Astrocyte of the cerebellum (primary cell): ENCODE measurements at regions not wholly inside any gene's neighbourhood (a gene's known extent, or its start where the extent isn't known, plus 50 kb on each side); places are given as distances from the start of the nearest gene placed in this dataset.
A peak's percentile ranks its signal among the peaks of the same experiment; 100 is the strongest.

Source experiments
- DNase-seq: peaks from one replicate; pipeline ENCODE4 v3.0.0-alpha.2; 2011; ENCODE audit warnings: low read depth
- H3K4me3 ChIP-seq: 2 replicates; pipeline ENCODE4 v1.5.1; 2011; ENCODE audit warnings: mild to moderate bottlenecking, low read depth, low read length, moderate library complexity
- in situ Hi-C: cut with HindIII; loops from 2 replicates; pipeline ENCODE4 v1.10.0; 2017; ENCODE audit warnings: low sequenced_read_pairs
- TF ChIP-seq, protein P1 (sequence below): IDR thresholded peaks from 2 replicates; pipeline ENCODE4 v1.5.1; 2012; ENCODE audit warnings: low read length, low read depth, moderate library complexity, mild to moderate bottlenecking; ENCODE audit errors: missing control alignments

DNA sequence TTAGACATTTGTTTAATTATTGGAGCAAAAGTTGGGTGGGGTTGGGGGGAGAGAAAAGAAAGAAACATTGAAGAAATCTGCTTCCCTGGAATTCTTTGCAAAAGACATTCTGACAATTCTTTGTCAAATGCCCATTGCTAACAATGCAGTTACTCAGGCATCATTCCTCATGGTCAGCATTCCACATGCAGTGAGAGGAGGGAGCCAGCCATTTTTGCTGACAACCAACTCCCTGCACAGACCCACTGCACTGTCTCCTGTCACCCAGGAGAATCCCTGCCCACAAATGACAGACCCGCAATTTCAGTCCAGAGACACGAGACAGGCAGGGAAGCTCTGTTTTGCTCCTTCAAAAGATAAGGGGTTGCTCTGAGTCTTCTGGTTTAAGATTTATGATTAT, 985.1 kb upstream of the SLIT2 start:
- TF ChIP-seq, protein P1, sequence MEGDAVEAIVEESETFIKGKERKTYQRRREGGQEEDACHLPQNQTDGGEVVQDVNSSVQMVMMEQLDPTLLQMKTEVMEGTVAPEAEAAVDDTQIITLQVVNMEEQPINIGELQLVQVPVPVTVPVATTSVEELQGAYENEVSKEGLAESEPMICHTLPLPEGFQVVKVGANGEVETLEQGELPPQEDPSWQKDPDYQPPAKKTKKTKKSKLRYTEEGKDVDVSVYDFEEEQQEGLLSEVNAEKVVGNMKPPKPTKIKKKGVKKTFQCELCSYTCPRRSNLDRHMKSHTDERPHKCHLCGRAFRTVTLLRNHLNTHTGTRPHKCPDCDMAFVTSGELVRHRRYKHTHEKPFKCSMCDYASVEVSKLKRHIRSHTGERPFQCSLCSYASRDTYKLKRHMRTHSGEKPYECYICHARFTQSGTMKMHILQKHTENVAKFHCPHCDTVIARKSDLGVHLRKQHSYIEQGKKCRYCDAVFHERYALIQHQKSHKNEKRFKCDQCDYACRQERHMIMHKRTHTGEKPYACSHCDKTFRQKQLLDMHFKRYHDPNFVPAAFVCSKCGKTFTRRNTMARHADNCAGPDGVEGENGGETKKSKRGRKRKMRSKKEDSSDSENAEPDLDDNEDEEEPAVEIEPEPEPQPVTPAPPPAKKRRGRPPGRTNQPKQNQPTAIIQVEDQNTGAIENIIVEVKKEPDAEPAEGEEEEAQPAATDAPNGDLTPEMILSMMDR, result no peak
- DNase-seq, result no peak
- no peak overlapping the region for H3K4me3 ChIP-seq
- in situ Hi-C loops, result no loop called here

DNA sequence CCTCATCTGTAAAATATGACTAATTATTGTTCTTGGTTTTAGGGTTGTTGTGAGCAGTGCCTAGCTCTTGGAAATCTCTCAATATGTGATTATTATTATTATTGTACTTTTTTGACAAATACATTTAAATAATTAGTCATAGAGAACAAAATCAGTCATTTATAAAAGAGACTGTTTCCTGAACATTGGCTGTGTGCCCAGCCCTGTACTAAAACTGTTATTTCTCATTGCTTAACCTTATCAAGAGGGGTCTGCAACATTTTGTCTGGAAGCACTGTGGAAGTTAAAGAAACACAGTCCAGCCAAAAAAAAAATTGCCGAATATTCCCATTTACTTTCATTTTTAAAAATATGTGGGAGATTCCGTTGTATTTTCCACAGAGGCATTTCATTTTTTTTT, 989.2 kb upstream of the SLIT2 start:
- TF ChIP-seq, protein P1, result no peak
- in situ Hi-C loops, result no loop called here
- no peak overlapping the region for H3K4me3 ChIP-seq
- no peak for DNase-seq

DNA sequence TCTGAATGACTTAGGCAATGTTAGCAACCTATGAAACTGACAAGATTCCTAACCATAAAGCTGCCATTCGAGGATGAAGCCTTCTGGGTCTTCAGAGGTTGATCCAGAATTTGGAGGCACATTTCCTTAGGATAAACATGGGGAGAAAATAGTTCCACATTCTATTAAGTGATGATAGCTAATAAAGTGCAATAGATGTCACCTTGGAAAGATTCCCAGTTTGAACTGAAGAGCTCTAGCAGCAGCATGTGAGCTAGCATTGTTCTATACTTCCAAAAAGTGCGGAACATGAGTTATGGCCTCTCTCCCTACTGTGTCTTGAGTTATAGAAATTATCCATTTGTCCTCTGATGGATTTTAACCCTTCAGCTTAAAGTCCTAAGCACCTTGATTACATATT, 991.4 kb upstream of the SLIT2 start:
- in situ Hi-C loops, result no loop called here
- no peak overlapping the region for H3K4me3 ChIP-seq
- TF ChIP-seq, protein P1, result no peak
- no peak for DNase-seq

DNA sequence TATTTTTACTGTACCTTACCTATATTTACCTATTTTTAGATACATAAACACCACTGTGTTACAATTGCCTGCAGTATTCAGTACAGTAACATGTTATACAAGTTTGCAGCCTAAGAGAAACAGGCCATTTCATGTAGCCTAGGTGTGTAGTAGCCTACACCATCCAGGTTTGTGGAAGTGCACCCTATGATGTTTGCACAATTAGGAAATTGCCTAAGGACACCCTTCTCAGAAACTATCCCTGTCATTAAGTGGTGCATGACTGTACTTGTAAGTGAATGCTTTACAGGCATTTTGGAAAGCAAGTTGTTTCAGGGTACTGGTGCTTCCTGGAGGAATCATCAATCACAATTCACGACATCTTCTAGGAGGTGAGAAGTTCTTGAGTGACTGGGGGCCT, 991.8 kb upstream of the SLIT2 start:
- in situ Hi-C loops, result no loop called here
- TF ChIP-seq, protein P1, result no peak
- no peak for DNase-seq
- no peak overlapping the region for H3K4me3 ChIP-seq

DNA sequence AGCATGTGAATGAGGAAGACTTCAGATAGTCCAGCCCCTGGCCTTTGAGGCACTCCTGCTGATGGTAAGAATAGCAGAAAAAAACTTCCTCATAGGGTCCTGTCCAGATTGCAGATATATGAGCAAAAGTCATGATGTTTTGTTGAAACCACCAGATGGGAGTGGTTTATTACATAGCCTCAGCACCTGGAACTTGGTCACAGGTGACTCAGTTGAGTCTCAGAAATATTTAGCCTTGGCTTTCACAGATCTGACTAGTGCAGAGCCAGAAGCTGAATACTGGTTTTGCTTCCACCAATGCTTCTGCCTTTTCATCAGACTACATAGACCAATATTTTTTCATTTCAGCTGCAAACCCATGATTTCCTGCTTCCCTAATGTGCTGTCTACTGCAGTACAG, 994.9 kb upstream of the SLIT2 start:
- in situ Hi-C loops, result no loop called here
- no peak for DNase-seq
- no peak overlapping the region for H3K4me3 ChIP-seq
- TF ChIP-seq, protein P1, result no peak

DNA sequence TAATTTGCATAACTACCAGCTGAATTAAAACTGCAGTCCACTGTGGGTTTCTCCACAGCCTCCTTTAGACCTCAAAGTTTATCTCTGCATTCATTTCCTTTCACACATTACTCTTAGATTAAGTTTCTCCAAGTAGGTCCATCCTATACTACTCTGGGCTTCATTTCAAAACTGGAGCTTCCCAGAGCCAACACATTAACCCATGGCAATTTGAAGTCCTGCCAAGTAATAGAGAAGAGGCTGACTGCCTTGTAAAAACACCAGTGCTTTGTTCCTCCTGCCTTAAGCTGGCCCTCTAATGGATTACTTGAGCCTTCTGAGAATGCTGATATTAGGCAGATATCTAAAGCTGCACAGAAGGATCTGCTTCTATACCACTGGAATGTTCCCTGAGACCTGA, 997.2 kb upstream of the SLIT2 start:
- DNase-seq, result peak; percentile 86
- in situ Hi-C loops, result no loop called here

DNA sequence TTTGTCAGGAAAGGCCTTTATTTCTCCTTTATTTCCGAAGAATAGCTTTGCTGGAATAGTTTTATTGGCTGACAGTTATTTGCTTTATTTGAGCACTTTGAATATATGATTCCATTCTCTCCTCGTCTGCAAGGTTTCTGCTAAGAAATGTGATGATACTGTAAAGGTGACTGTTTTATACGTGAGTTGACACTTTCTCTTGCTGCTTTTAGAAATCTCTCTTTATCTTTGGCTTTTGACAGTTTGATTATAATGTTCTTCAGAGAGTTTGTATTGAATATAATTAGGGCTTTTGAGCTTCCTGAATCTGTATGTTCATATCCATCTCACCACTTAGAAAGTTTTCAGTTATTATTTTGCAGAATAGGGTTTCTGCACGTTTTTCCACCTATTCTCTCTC, 1003.7 kb upstream of the SLIT2 start:
- no peak overlapping the region for H3K4me3 ChIP-seq
- DNase-seq, result no peak
- TF ChIP-seq, protein P1, result no peak
- in situ Hi-C loops, result no loop called here

More for the DNA sequence above, 997.2 kb upstream of the SLIT2 start:
- TF ChIP-seq, protein P1, result no peak
- H3K4me3 ChIP-seq, result no peak overlapping the region
